ENCODE measurements at regions not wholly inside any gene's neighbourhood (a gene's known extent, or its start where the extent isn't known, plus 50 kb on each side); places are given as distances from the start of the nearest gene placed in this dataset.

DNA sequence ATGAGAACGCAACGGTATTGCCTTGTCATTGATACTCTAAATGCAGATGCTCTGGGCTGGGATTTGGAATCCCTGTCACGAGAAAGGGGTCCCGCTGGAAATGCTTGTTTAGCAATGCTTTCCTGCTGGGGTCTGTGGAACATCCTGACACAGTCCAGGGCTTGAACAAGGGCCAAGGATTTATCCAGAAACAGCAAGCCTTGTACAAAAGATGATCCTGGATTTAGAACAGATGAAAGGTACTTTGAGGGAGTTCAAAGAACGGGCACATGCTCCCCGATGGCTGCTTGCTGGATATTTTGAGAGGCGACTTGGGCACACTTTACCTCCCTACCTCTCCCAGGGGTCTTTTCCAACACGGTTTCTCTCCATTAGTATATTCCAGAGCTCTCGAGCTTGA is 108.1 kb upstream of the CELF4 start:
- DNase-seq (ENCODE audit: low spot score) = no peak

DNA sequence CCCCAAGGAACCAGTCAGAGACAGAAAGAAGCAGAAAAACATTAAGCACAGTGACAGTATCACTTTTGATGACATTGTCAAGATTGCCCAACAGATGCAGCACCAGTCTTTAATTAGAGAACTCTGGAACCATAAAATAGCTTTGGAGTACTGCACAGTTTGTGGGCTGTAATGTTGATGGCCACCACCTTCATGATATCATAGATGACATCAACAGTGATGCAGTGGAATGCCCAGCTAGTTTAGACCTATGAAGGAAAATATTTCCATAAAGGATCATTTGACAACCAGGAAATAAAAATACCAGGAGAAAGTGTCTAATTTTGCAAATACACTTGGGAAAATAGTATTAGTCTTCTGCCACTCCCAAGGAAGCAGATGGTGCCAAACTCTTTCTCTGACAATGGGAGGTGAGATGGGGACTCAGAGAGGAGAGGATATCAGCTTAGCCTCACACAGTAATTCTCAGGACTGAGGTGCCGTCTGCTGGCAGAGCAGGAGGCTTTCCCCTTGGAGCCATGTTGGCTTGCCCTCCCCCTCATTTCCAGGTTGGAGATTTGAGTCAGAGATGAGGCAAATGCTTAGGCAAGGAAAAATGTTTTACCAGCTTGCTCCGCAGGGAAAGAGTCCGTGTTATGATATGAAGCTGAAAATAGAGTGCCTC is 107.5 kb upstream of the CELF4 start:
- no peak for DNase-seq (ENCODE audit: low spot score)

DNA sequence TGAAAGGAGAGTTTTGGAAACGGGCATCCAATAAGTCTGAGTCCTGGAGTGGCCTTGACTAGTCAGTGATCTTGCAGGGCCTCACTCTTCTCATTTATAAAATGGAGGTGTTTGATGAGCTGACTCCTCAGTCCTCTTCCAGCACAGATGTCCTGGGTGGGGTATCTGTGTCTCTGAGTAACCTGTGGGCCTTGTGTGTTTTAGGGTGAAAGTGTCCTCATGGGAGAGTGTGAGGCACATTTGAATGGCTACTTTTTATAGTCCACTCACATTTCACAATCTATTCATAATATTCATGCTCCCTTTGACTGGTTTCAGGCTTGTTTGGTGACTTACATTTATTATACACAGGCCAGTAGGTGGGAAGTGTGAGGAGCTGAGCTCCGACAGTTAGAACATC is 106.4 kb upstream of the CELF4 start:
- DNase-seq (ENCODE audit: low spot score) = no peak

DNA sequence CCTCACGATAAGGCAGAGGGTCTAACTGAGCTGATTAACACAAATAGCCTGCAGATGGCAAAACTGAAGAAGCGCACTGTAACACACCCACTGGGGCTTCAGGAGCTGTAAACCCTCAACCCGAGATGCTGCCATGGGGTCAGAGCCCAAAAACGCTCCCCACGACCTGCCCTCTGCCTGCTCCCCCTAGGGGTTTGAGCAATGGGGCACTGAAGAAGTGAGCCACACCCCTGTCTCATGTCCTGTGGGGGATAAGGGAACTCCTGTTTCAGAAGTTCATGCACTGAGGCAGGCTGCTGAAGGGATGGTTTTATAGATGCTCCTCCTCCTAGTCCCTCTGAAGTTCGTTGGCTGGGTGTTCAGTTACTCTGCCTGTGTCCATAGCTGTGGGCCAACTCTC is 105.9 kb upstream of the CELF4 start:
- no peak for DNase-seq (ENCODE audit: low spot score)

DNA sequence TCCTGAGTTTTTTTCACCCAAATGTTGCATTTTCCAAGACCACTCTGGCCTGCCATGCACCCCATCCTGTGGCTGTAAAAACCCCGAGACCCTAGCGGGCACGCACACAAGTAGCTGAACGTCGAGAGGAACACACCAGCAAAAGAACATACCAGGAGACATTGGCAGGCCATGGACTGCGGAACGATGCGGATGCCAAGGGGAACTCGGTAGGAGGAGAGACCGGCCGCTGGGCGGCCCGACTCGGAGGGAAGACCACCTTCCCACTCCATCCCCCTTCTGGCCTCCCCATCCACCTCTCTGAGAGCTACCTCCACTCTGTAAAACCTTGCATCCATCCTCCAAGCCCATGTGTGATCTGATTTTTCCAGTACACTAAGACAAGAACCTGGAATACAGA is 105.5 kb upstream of the CELF4 start:
- DNase-seq (ENCODE audit: low spot score) = no peak

DNA sequence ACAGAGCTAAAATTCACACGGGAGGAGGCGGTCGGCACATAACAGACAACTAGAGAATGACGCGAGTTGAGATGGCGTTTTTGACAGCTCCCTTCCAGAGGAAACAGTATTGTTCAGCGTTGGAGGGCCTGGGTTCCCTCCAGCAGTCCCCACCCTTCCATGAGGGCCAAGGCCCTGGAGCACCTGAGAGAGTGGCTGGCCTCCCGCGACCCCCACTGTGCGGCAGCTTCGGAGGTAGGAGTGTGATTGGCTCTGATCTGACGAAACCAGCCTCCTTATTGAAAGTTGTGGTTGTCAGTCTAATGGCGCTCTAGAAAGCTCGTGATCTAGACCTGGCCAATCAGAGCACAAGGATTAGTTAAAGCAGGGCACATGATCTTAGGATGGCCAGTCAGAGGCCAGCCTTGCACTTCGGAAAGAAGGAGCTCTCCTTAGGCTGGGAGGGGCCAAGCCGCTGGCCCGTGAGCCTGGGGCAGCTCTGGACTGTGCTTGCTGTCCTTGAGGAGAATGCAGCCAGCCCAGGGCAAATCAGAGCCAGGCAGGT is 104.5 kb upstream of the CELF4 start:
- DNase-seq (ENCODE audit: low spot score) = no peak

DNA sequence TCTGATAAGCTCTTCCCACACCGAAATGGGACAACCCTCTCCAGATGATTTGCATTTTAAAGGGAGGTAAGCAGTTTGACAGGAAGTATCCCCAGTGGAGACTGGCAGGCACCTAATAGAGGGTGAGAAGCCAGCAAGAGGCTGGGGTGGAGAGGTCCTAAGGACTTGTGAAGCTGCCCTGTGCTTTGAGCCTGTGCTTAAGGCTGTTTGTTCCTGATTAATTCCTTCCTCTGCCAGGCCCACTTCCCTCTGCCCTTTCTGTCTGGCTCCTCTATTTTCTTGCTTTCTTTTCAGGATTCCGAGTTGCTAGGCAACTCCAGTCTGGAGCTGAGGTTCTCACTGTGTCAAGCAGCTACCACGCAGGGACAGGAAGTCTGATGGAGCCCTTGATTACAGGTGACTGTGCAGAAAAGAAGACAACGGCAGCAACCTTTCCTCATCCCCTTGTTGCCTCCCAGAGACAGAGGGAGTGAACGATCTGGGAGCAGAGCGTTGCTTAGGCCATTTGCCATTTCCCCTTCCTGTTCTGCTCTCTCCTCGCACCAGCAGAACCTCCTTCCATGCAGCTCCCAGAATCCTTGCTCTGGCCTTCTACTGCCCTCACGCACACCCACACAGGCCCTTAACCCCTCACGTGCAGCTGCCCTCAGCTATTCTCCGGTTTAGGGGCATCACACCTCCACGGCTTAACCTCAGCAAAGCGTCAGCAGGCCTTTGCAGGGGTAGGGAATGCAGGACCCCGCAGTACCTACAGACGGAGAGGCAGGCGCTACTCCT is 103.6 kb upstream of the CELF4 start:
- DNase-seq (ENCODE audit: low spot score) = peak; percentile 16

DNA sequence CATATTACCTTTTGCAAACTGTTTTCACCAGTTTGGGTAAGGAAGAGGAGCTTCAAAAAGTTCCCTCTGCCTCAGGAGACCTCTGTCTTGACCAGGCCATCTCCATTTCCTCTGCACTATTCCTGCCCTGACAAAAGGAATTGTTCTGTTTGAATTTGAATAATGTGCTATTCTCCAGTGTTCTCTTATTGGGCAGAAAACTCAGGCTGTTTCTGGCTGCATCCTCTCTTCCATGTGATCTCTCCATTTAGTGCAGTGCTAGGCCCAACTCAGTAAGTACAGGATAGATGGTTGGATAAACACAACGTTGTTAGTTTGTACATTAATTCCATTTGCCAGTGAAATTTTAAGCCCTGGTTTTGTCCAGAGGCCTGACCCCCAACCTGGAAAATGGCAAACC is 102.2 kb upstream of the CELF4 start:
- peak; percentile 60 for DNase-seq (ENCODE audit: low spot score)

DNA sequence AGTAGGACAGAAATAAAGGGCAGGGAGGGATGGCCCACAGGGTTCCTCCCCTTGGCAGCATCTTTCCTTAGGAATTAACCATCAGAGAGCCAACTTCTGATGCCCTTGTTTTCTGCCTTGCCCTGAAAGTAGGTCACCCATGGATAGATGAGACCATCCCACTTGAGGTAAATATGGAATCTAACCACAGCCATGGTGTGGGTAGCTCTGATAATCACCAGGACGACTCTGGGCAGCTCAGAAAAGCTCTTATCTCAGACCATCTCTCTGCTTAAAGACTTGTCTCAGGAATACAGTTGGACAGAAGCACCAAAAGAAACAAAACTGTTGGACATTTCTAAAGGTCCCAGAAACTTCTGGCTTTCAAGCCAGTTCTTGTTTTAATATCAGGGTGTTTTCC is 101.4 kb upstream of the CELF4 start:
- DNase-seq (ENCODE audit: low spot score) = no peak

DNA sequence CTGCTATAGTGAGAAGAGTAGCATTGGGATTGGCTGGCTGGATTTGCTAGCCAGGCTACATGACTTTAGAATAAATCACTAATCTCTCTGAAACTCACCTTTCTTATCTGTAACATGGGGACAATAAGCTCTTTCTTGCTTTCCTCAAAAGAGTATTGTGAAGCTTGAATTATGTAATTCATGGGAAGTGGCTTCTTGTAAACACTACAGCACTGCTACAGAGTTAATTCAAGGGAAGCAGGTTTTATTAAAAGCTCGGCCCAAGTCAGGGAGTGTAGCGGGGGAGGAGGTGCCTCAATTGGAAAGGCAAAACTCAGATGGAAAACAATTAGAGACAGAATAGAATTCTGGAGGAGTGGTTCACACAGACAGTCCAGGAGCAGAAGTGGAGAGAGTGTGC is 100.9 kb upstream of the CELF4 start:
- no peak for DNase-seq (ENCODE audit: low spot score)

DNA sequence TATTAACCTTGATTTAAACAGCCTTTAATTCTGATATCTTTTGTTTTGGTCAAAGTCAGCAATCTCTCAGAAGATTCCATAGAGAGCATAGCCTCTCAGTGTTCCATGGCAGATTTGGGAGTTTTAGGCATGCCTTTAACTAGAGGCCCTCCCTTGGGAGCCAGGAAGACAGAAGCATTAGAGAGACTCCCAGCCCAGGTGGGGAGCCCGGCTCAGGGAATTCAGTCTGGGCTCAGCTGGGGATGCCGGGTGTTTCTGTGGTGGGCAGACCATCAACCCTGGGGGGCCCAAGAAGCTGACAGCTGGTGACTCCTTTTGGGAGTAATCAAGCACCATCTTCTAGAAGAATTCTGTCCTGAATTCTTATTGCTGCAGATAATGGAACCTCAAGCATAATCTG is 99.7 kb upstream of the CELF4 start:
- DNase-seq (ENCODE audit: low spot score) = no peak

DNA sequence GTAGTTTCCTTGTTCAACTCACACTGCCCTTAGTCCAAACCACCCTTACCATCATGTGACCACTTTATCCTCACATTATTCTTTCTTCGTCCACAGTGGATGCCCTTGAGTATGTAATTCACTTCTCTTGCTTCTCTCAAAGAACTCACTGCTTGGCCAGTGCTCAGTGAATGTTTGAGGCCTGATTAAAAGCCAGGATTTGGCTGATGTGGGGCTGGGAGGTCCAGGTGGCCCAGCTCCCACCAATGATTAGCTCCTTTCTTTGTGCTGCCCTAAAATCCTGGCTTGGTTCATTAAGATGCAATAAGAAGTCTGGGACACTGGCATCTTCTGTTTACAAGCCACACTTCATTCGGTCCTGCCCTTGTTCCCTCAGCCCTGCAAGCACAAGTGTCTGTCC is 97.8 kb upstream of the CELF4 start:
- peak; percentile 51 for DNase-seq (ENCODE audit: low spot score)

DNA sequence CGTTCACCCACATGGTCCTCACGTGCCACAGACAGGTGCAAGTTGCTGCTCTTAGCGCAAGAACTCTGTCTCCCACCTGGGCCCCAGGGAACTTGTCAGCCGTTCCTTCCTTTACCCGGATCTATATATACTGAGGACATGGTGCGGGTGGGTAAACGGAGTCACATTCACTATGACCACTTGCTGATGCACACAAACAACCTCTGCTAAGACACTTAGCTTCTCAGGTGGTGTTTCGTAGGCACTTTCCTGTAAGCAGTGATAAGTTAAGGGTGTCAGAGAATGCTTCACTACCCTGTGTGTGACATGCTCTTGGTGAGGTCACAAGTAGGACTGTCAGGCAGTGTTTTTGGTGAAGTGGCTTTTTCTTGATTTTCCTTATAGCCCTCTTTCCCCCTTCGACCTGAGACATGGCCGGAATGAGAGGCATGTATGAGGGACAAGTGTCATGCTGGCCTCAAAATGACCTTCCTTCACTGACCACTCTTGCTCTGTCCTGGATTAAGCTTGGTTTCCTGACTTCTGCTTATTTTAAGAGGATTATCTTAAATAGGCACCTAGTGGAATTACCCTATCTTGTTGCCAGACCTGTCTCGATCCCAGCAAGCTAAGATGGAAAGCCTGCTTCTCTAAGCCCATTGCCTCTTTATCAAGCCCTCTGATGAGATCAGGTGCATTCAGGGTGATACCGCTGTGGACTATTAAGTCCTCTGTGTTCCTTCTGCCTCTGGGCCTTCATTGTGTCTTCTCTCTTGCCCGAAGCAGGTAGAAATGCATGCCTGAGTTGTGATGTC is 97.1 kb upstream of the CELF4 start:
- DNase-seq (ENCODE audit: low spot score) = no peak

DNA sequence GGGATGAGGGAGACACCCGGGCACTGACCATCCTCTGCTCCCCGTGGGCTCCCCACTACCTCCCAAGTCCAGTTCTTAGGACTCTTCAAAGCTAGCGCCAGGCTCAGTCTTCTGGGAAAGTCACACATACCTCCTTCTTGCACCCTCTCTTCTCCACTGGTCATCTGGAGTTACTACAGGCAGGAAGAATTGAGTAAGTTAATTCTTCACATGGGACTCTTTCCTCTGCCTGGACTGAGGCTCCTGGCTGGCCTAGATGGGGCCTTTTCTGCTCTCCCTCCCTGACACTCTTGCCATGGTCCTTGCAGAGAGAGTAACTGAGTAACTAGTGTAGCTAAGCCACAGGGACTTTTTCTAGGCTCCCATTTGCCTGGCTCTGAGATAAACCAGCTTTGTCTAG is 96.5 kb upstream of the CELF4 start:
- DNase-seq (ENCODE audit: low spot score) = no peak

DNA sequence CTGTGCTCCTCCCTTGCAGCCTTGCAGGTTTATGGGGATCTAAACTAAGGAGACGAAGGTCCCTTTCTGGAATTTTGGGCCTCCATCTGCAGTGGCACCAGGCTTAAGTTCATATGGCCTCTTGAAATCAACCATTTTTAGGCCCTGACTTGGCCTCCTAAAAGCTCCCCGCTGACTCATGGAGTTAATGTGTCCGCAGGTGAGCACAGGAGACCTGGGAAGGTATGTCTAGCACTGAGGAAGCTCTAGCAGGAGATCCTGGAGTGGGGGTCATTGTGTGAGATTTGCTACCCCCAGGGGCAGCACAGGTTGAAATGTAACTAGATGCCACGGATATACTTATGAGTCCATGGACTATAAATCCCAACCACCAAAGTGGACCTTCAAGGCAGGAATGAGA is 95.9 kb upstream of the CELF4 start:
- DNase-seq (ENCODE audit: low spot score) = no peak

DNA sequence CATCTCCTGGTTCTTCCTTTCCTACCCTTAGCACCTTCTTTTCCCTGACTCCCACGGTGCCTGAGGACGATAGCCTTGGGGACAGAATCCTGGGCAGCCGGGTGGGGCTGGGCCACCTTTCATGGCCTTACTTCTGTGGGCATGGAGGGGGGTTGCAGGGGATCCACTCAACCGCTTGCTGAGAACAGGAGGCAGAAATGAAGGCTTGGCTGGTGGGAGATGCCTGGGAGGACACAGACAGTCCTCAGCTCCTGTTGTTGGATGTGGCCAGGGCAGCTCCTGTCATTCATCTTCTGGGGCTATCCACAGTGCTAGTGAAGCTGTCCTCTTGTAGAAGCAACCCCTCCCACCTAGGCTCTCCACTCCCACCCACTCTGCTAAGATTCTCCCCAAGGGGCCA is 95.5 kb upstream of the CELF4 start:
- no peak for DNase-seq (ENCODE audit: low spot score)

DNA sequence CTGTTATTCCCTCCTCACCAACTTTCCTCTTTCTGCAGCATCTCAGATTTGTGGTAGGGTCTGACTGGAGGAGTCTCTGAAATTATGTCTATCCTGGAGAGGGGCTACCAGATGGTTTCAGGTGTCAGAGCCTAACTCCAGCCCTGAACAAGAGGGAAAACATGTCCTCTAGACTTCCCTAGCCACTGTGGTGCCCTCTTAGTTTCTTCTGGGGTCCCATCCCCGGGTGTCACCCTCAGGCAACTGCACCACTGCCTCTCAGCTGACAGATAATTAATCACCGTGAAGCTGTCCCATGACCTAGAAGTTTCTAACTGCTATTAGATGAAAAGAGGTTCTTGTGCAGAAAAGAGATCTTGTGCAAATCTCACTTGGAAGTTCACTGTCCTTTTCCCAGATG is 95.1 kb upstream of the CELF4 start:
- no peak for DNase-seq (ENCODE audit: low spot score)

DNA sequence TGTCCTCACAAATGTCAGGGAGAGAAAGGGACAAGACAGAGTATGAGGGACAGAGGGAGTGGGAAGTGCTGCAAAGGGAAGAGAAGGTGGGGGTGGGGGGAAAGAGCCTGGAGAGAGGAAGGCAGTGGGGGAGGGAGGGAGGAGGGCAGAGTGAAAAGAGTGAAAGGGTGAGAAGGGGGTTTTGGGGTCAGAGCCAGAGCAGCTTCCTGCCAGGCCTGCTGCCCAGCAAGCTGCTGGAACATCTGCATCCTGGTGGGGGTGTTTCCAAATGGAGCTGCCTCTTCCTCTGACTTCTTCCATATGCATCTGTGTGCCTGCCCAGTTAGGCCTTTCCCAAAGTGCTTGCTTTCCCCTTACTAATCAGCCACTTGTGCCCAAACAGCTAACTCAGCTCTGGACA is 94.3 kb upstream of the CELF4 start:
- DNase-seq (ENCODE audit: low spot score) = no peak

DNA sequence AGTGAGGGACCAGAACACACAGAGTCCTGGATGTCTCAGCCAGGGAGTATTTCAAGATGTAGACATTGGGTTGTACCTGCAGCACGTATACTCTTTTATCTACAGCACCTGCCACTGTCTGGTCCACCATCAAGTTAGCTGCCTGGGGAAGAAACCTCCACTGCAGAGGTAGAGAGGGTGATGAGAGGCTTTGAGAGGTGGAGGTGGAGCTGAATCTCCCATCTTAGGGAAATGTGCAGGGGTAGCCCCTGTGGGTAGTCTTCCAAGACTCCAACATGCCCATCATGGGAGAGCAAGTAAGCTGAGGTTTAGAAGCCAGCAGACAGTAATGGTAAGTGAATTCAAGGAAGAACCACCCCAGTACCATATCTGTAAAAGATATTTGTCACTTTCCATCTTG is 93.3 kb upstream of the CELF4 start:
- no peak for DNase-seq (ENCODE audit: low spot score)

DNA sequence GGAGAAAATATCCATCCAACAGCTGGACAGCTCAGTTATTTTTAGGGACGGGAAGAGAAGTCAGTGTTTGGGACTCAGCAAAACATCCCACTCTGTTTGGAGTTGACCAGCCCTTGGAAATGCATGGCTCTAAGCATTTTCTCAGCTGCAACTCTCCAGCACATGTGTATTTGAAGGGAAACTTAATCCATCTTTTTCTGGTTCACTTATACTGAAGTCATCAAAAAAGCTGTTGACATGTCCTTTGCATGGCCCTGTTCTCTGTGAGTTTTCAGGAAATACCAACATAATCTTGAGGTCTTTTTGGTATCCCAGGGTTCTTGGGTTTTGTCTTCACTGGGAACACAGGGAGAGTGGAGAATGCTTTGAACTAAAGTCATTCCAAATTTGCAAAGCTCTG is 91.9 kb upstream of the CELF4 start:
- DNase-seq (ENCODE audit: low spot score) = no peak

DNA sequence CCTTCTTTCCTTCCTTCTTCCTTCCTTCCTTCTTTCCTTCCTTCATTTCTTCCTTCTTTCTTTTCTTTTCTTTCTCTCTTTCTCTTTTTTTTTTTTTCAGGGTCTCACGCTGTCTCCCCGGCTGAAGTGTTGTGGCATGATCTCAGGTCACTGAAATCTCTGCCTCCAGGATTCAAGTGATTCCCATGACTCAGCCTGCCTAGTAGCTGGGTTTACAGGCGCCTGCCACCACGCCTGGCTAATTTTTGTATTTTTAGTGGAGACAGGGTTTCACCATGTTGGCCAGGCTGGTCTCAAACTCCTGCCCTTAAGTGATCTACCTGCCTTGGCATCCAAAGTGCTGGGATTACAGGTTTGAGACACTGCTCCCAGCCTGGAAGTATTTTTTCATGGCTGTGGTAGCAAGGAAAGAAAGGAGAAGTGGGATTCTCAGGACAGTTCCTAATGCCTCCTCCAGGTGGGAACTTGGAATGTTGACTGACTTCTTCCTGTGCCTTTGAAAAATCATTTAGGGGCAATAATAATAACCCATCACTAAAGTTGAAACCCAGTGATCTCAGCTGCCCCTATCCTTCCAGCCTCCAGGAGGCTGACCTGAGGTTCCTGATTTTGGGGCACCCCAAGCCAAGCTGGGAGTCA is 89.3 kb upstream of the CELF4 start:
- no peak for DNase-seq (ENCODE audit: low spot score)

DNA sequence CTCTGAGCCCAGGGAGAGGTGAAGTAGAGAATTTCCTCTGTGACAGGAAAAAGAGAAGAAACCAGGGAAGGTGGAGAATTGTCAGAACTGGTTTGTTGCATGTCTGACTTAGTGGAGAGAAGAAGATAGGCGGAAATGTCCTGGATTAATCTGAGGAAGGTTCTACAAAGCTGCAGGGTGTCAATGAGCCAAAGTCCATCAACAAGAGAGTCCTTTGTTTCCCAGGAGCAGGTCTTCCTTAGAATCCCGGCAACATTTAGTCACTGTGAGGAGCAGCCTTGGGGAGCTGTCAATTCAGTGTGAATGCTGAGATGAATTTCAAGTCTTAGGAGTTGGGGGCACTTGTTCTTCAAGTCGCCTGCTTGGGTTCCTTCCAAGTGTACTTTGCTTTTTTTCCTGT is 88.4 kb upstream of the CELF4 start:
- DNase-seq (ENCODE audit: low spot score) = no peak

Data from globus pallidus (tissue), 1 donor.